EL (cell line): ENCODE measurements at regions not wholly inside any gene's neighbourhood (a gene's known extent, or its start where the extent isn't known, plus 50 kb on each side); places are given as distances from the start of the nearest gene placed in this dataset.

Source experiments
- DNase-seq: peaks from one replicate; pipeline ENCODE4 v3.0.0-alpha.2; 2016

- no peak for DNase-seq
These were observed 842.0 kb downstream of the HACE1 start for GRCh38 chr6:104017410-104018381.

GRCh38 chr6:104014163-104014959 lies 845.4 kb downstream of the HACE1 start:
- DNase-seq: no peak

GRCh38 chr6:104013312-104013971 lies 846.3 kb downstream of the HACE1 start:
- DNase-seq: no peak

GRCh38 chr6:104010897-104011296 lies 848.8 kb downstream of the HACE1 start:
- no peak for DNase-seq

GRCh38 chr6:104003803-104004516 lies 855.8 kb downstream of the HACE1 start:
- no peak for DNase-seq

- DNase-seq: no peak
These were observed 864.1 kb downstream of the HACE1 start for GRCh38 chr6:103995571-103995970.

GRCh38 chr6:103983860-103984259 lies 875.9 kb downstream of the HACE1 start:
- no peak for DNase-seq

GRCh38 chr6:103983011-103983410 lies 876.7 kb downstream of the HACE1 start:
- DNase-seq: no peak

GRCh38 chr6:103982574-103982973 lies 877.1 kb downstream of the HACE1 start:
- DNase-seq: no peak

- no peak for DNase-seq
These were observed 880.4 kb downstream of the HACE1 start for GRCh38 chr6:103979308-103979707.

GRCh38 chr6:103937389-103937788 lies 922.3 kb downstream of the HACE1 start:
- DNase-seq: no peak

GRCh38 chr6:103925317-103925716 lies 934.4 kb downstream of the HACE1 start:
- no peak for DNase-seq

GRCh38 chr6:103910018-103910417 lies 949.7 kb downstream of the HACE1 start:
- DNase-seq: no peak

GRCh38 chr6:103908898-103909297 lies 950.8 kb downstream of the HACE1 start:
- no peak for DNase-seq

GRCh38 chr6:103895136-103895535 lies 964.6 kb downstream of the HACE1 start:
- no peak for DNase-seq

GRCh38 chr6:103893141-103893581 lies 966.6 kb downstream of the HACE1 start:
- DNase-seq: no peak

- no peak for DNase-seq
These were observed 972.8 kb downstream of the HACE1 start for GRCh38 chr6:103886951-103887350.

GRCh38 chr6:103885446-103885845 lies 974.3 kb downstream of the HACE1 start:
- DNase-seq: no peak

- DNase-seq: no peak
These were observed 979.9 kb downstream of the HACE1 start for GRCh38 chr6:103879800-103880199.

GRCh38 chr6:103875221-103875620 lies 984.5 kb downstream of the HACE1 start:
- no peak for DNase-seq

- no peak for DNase-seq
These were observed 985.1 kb downstream of the HACE1 start for GRCh38 chr6:103874575-103874974.

GRCh38 chr6:103872678-103873077 lies 987.0 kb downstream of the HACE1 start:
- no peak for DNase-seq

GRCh38 chr6:103872233-103872632 lies 987.5 kb downstream of the HACE1 start:
- DNase-seq: no peak
